ENCODE measurements at regions not wholly inside any gene's neighbourhood (a gene's known extent, or its start where the extent isn't known, plus 50 kb on each side); places are given as distances from the start of the nearest gene placed in this dataset.

- TF ChIP-seq CTCF (IDR thresholded peaks at IDR 0.05), result no peak
- TF ChIP-seq POLR2AphosphoS5 (IDR thresholded peaks at IDR 0.05), result no peak
Observed at GRCh38 chr2:226658555-226658954, 141.1 kb downstream of the IRS1 start.

Data from esophagus muscularis mucosa (tissue), 3 donors.